Heart left ventricle (tissue), 16 donors: ENCODE measurements at regions not wholly inside any gene's neighbourhood (a gene's known extent, or its start where the extent isn't known, plus 50 kb on each side); places are given as distances from the start of the nearest gene placed in this dataset.

Experiments
- ATAC-seq, 4 donors: fragments of 200-7000 bp; cut with Tn5 transposase; one replicate each; pipeline ENCODE4 v1.9.1; 2020 to 2022; ENCODE audit warnings: moderate library complexity in 4 of 4, mild to moderate bottlenecking in 3 of 4, moderate number of reproducible peaks in 1 of 4
- DNase-seq, 5 donors: peaks; one replicate each; pipeline ENCODE4 v3.0.0-alpha.2; 2020
- H3K27ac ChIP-seq, 12 donors: fragments of 200-600 bp; sonication (generic) in 4 of 12; one replicate each; pipeline versions ENCODE4 v1.5.0 to v1.8.0; 2016 to 2022; ENCODE audit warnings: mild to moderate bottlenecking in 2 of 12
- H3K27me3 ChIP-seq, 9 donors: fragments of 200-600 bp; sonication (generic) in 2 of 9; one replicate each; pipeline versions ENCODE4 v1.5.1 to v1.8.0; 2016 to 2022; ENCODE audit warnings: mild to moderate bottlenecking in 3 of 9
- H3K36me3 ChIP-seq, 9 donors: fragments of 200-600 bp; sonication (generic) in 2 of 9; one replicate each; pipeline versions ENCODE4 v1.5.0 to v1.8.0; 2018 to 2022; ENCODE audit warnings: mild to moderate bottlenecking in 2 of 9
- H3K4me1 ChIP-seq, 12 donors: fragments of 200-600 bp; sonication (generic) in 4 of 12; one replicate each; pipeline versions ENCODE4 v1.5.0 to v1.8.0; 2016 to 2022; ENCODE audit warnings: mild to moderate bottlenecking in 3 of 12
- H3K4me3 ChIP-seq, 12 donors: fragments of 200-600 bp; sonication (generic) in 4 of 12; one replicate each; pipeline versions ENCODE4 v1.5.0 to v1.8.0; 2017 to 2022; ENCODE audit warnings: mild to moderate bottlenecking in 9 of 12, moderate library complexity in 4 of 12
- H3K9me3 ChIP-seq, 12 donors: fragments of 200-600 bp; sonication (generic) in 4 of 12; one replicate each; pipeline versions ENCODE4 v1.5.0 to v1.8.0; 2016 to 2022; ENCODE audit warnings: mild to moderate bottlenecking in 1 of 12
- CTCF ChIP-seq, 12 donors: fragments of 200-600 bp; sonication (generic) in 4 of 12; IDR thresholded peaks; one replicate each; pipeline versions ENCODE4 v1.5.0 to v1.8.0; 2018 to 2022; ENCODE audit warnings: antibody characterized with exemption in 12 of 12, mild to moderate bottlenecking in 5 of 12
- POLR2A ChIP-seq, 2 donors: fragments of 450-650 bp; IDR thresholded peaks; one replicate each; pipeline ENCODE4 v1.6.1; 2017; ENCODE audit warnings: antibody characterized with exemption in 2 of 2, mild to moderate bottlenecking in 2 of 2, moderate library complexity in 2 of 2
- WGBS, 4 donors: extraction: QIAGEN DNeasy Blood & Tissue Kit in 2 of 4; methylation state at CpG; one replicate each; pipeline versions ENCODE4 v1.1.5 to v1.1.7; 2013 to 2018; 5-methylcytosine and 5-hydroxymethylcytosine counted together
- intact Hi-C, 10 donors: fragments of 100-400 bp; cut with DNase I; formaldehyde crosslinking; loops; one replicate each; pipeline versions ENCODE4 v1.11.1 to v1.14.2; 2022
- donor health status: ischemic (EF 13 %, LVEDD 7.1; RV severe dilation, severe dysfunction).
- donor health status: healthy with polysubstance abuse.
- donor health status: DM: no; HTN: yes; CAD: no.
- donor health status: DM: no; HTN: no; CAD: no.
- donor health status: ischemic (EF 25% LVEDD 6.9; RV normal size, moderate dysfunction).
- donor health status: ischemic (EF 25% LVEDD 5.7; RV mildly dilated, moderate dysfunction).
- donor health status: healthy.
- donor health status: DM: yes; HTN: yes; CAD: no.
- donor health status: ischemic (EF 35%, LVEDD 5.7; RV mildly dilated, moderate dysfunction).
- donor health status: nonischemic (EF 11% LVEDD 7.7; RV severe dilation, severe dysfunction).
- donor health status: DM: yes; HTN: yes; CAD: no.
- donor health status: PGD.
- donor health status: ischemic (EF 29% LVEDD 5.4; RV normal size, mild dysfunction).
- donor health status: nonischemic (EF 23%, LVEDD 6.1; RV moderate dilation, normal function).

- peaks cover 0 to 7% (median 0%) of the 10 kb centered on the region in 12 donors for H3K9me3 ChIP-seq
- H3K4me1 ChIP-seq: no peaks in the 10 kb centered on the region
- no peak overlapping the region for H3K4me3 ChIP-seq
- DNase-seq (no peak), ATAC-seq (no peak)
- no peaks in the 10 kb centered on the region for H3K36me3 ChIP-seq
- TF ChIP-seq POLR2A (IDR thresholded peaks at IDR 0.05): no peak
- TF ChIP-seq CTCF (IDR thresholded peaks at IDR 0.05): no peak
- no peaks in the 10 kb centered on the region for H3K27me3 ChIP-seq
- intact Hi-C loops: no loop called here
- 33 to 37% (median 35%) methylated on average over 2 of the region's 2 CpGs for WGBS, 4 donors
- no peak overlapping the region for H3K27ac ChIP-seq
Measured at GRCh38 chr5:162227075-162227474, 159.5 kb downstream of the GABRG2 start.

- Histone ChIP-seq H3K9me3 (peaks cover 0 to 10% (median 0%) of the 10 kb centered on the region in 12 donors), H3K4me3 (no peak overlapping the region), H3K27ac (no peak overlapping the region), H3K4me1 (no peaks in the 10 kb centered on the region), H3K36me3 (no peaks in the 10 kb centered on the region), H3K27me3 (no peaks in the 10 kb centered on the region)
- ATAC-seq (no peak), DNase-seq (no peak)
- WGBS, 4 donors: 41 to 58% (median 52%) methylated on average over 3 of the region's 3 CpGs
- intact Hi-C loops: no loop called here
- TF ChIP-seq CTCF (IDR thresholded peaks at IDR 0.05): no peak
- no peak for TF ChIP-seq POLR2A (IDR thresholded peaks at IDR 0.05)
Measured at GRCh38 chr5:162230348-162230747, 162.8 kb downstream of the GABRG2 start.

DNA sequence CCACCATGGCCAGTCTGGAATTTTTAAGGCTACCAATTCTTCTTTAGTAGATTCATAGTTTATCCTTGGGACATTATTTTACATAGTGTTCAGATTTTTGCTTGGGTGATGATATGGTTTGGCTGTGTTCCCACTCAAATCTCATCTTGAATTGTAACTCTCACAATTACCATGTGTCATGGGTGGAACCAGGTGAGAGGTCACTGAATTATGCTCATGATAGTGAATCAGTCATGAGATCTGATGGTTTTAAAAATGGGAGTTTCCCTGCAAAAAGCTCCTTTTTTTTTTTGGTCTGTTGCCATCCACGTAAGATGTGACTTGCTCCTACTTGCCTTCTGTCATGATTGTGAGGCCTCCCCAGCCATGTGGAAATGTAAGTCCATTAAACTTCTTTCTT is 163.9 kb downstream of the GABRG2 start:
- peaks cover 0 to 14% (median 0%) of the 10 kb centered on the region in 12 donors for H3K9me3 ChIP-seq
- DNase-seq: no peak
- WGBS, 4 donors: 50 to 62% (median 51%) methylated on average over 1 of the region's 1 CpG
- no peak for TF ChIP-seq POLR2A (IDR thresholded peaks at IDR 0.05)
- TF ChIP-seq CTCF (IDR thresholded peaks at IDR 0.05): no peak
- H3K36me3 ChIP-seq: no peaks in the 10 kb centered on the region
- no peaks in the 10 kb centered on the region for H3K27me3 ChIP-seq
- intact Hi-C loops: no loop called here
- H3K4me1 ChIP-seq: no peaks in the 10 kb centered on the region
- no peak for ATAC-seq
- H3K27ac ChIP-seq: no peak overlapping the region
- H3K4me3 ChIP-seq: no peak overlapping the region

- intact Hi-C loops: no loop called here
- DNase-seq (no peak), ATAC-seq (no peak)
- H3K4me1 ChIP-seq: no peaks in the 10 kb centered on the region
- peaks cover 0 to 2% (median 0%) of the 10 kb centered on the region in 12 donors for H3K9me3 ChIP-seq
- no peaks in the 10 kb centered on the region for H3K36me3 ChIP-seq
- no peak for TF ChIP-seq CTCF (IDR thresholded peaks at IDR 0.05)
- TF ChIP-seq POLR2A (IDR thresholded peaks at IDR 0.05): no peak
- no peak overlapping the region for H3K27ac ChIP-seq
- H3K4me3 ChIP-seq: no peak overlapping the region
- H3K27me3 ChIP-seq: no peaks in the 10 kb centered on the region
Measured at GRCh38 chr5:162240734-162241133, 173.2 kb downstream of the GABRG2 start.
